Stimulated activated memory B cell treated with anti-CD40 and anti-IgM and Interleukin-4, amounts not matched to agents 10 μg/mL and 1 μg/mL and 100 μg/mL, for 72 hours (primary cell): ENCODE measurements at regions not wholly inside any gene's neighbourhood (a gene's known extent, or its start where the extent isn't known, plus 50 kb on each side); places are given as distances from the start of the nearest gene placed in this dataset.
"Not testable (repeated sequence)": the region's sequence is repeated elsewhere in the genome, so short reads cannot be mapped to it uniquely, and the experiment has no call there.

Source experiments
- ATAC-seq: fragments of 150-1000 bp; cut with Tn5 transposase; 2 replicates; pipeline ENCODE4 v1.10.0; 2021
- H3K27ac Mint-ChIP-seq: one replicate; pipeline ENCODE4 v1.8.0; 2022; ENCODE audit warnings: mild to moderate bottlenecking, mixed read lengths
- H3K27me3 Mint-ChIP-seq: one replicate; pipeline ENCODE4 v1.8.0; 2022; ENCODE audit warnings: mixed read lengths
- H3K36me3 Mint-ChIP-seq: one replicate; pipeline ENCODE4 v1.8.0; 2022; ENCODE audit warnings: mixed read lengths
- H3K4me1 Mint-ChIP-seq: one replicate; pipeline ENCODE4 v1.8.0; 2022; ENCODE audit warnings: mixed read lengths
- H3K4me3 Mint-ChIP-seq: one replicate; pipeline ENCODE4 v1.8.0; 2022; ENCODE audit warnings: mild to moderate bottlenecking, moderate library complexity, mixed read lengths
- H3K9me3 Mint-ChIP-seq: one replicate; pipeline ENCODE4 v1.8.0; 2022; ENCODE audit warnings: mixed read lengths

- Mint-ChIP-seq H3K4me1 (no peaks in the 10 kb centered on the region), H3K4me3 (no peak overlapping the region), H3K36me3 (no peaks in the 10 kb centered on the region), H3K27me3 (no peaks in the 10 kb centered on the region), H3K9me3 (no peaks in the 10 kb centered on the region), H3K27ac (no peak overlapping the region)
- ATAC-seq, result no peak
These were observed 51.5 kb downstream of the CRPPA start for GRCh38 chr7:16369855-16370254.

GRCh38 chr7:16369309-16369708, 52.0 kb downstream of the CRPPA start:
- H3K4me1 Mint-ChIP-seq, result not testable (repeated sequence)

GRCh38 chr7:16368885-16369284, 52.5 kb downstream of the CRPPA start:
- Mint-ChIP-seq H3K4me1 (no peaks in the 10 kb centered on the region), H3K36me3 (no peaks in the 10 kb centered on the region), H3K27me3 (no peaks in the 10 kb centered on the region), H3K4me3 (no peak overlapping the region), H3K9me3 (no peaks in the 10 kb centered on the region), H3K27ac (no peak overlapping the region)
- no peak for ATAC-seq

More at GRCh38 chr7:16369309-16369708, 52.0 kb downstream of the CRPPA start:
- H3K36me3 Mint-ChIP-seq, H3K9me3 Mint-ChIP-seq, ATAC-seq, H3K27me3 Mint-ChIP-seq, H3K4me3 Mint-ChIP-seq, H3K27ac Mint-ChIP-seq: not testable (repeated sequence)

DNA sequence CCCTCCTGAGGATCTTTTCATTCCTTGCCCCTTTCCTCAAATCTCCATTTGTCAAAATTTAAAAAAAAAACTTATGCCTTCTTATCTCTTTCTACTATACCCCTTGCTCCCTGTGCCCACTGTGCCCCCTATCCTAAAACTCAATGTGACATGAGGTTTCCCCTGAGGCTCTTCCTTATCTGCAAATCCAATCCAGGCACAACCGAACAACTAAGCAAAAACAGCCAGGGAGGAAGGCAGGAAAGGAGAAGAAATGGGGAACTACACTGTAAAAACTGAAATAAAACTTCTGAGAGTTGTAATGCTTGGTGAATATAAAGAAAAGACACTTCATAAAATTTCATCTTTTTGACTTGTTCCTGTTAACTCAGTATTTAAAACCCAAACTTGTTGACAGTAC, 54.2 kb downstream of the CRPPA start:
- Mint-ChIP-seq H3K9me3 (no peaks in the 10 kb centered on the region), H3K36me3 (no peaks in the 10 kb centered on the region), H3K4me3 (no peak overlapping the region), H3K27me3 (no peaks in the 10 kb centered on the region), H3K27ac (no peak overlapping the region), H3K4me1 (no peaks in the 10 kb centered on the region)
- ATAC-seq, result no peak

- H3K27me3 Mint-ChIP-seq, result no peaks in the 10 kb centered on the region
- H3K4me3 Mint-ChIP-seq, result no peak overlapping the region
- H3K36me3 Mint-ChIP-seq, result no peaks in the 10 kb centered on the region
- H3K27ac Mint-ChIP-seq, result no peak overlapping the region
- H3K9me3 Mint-ChIP-seq, result no peaks in the 10 kb centered on the region
- no peaks in the 10 kb centered on the region for H3K4me1 Mint-ChIP-seq
- no peak for ATAC-seq
These were observed 55.4 kb downstream of the CRPPA start for GRCh38 chr7:16365952-16366351.

GRCh38 chr7:16365177-16365576, 56.2 kb downstream of the CRPPA start:
- ATAC-seq, result no peak
- H3K9me3 Mint-ChIP-seq, result no peaks in the 10 kb centered on the region
- no peaks in the 10 kb centered on the region for H3K4me1 Mint-ChIP-seq
- no peaks in the 10 kb centered on the region for H3K27me3 Mint-ChIP-seq
- no peak overlapping the region for H3K27ac Mint-ChIP-seq
- H3K4me3 Mint-ChIP-seq, result no peak overlapping the region
- no peaks in the 10 kb centered on the region for H3K36me3 Mint-ChIP-seq

DNA sequence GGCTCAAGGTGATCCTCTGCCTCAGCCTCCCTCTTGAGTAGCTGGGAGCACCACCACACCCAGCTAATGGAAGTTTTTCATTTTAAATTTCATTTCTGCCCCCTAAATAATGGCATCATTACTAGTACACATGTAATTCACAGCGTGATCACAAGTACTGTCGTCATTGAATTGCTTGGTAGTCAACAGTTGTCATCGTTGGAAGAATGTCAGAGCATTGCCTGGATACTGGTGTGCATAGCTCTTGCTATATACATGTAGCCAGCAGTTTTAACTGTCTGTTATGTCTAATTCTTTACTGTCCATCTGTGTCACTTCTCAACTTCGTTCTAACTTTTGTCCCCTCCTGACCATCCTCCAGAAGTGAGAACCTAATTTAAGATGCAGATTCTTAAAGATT, 62.1 kb downstream of the CRPPA start:
- Mint-ChIP-seq H3K27me3 (no peaks in the 10 kb centered on the region), H3K9me3 (no peaks in the 10 kb centered on the region), H3K36me3 (no peaks in the 10 kb centered on the region), H3K4me3 (no peak overlapping the region), H3K27ac (no peak overlapping the region), H3K4me1 (no peaks in the 10 kb centered on the region)
- ATAC-seq, result no peak

DNA sequence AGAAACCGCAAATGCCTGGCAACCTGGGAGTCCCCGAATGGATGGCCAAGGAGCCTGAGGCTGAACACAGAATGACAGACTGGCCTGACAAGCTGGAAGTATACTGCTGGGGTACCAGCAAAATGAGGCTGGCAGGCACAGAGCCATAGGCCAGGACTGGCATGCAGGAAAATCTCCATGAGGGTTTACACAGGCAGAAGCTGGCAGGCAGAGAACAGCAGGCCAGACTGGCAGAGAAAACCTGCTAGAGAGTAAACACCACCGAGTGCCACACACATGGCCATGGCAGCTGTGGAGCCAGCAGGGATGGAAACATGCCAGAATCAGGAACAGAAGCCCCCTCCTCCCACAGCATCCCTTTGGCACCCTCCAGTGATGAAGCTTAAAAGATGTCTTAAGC, 63.4 kb downstream of the CRPPA start:
- ATAC-seq, result peak; percentile 12
- no peak overlapping the region for H3K27ac Mint-ChIP-seq

GRCh38 chr7:16357474-16357873, 63.9 kb downstream of the CRPPA start:
- Mint-ChIP-seq H3K4me3 (no peak overlapping the region), H3K4me1 (no peaks in the 10 kb centered on the region), H3K27me3 (no peaks in the 10 kb centered on the region), H3K36me3 (no peaks in the 10 kb centered on the region), H3K27ac (no peak overlapping the region), H3K9me3 (no peaks in the 10 kb centered on the region)
- ATAC-seq, result no peak

More for the DNA sequence above, 63.4 kb downstream of the CRPPA start:
- H3K27me3 Mint-ChIP-seq, result no peaks in the 10 kb centered on the region
- H3K36me3 Mint-ChIP-seq, result no peaks in the 10 kb centered on the region
- H3K4me1 Mint-ChIP-seq, result no peaks in the 10 kb centered on the region
- H3K9me3 Mint-ChIP-seq, result no peaks in the 10 kb centered on the region
- H3K4me3 Mint-ChIP-seq, result no peak overlapping the region

GRCh38 chr7:16356301-16356958, 64.9 kb downstream of the CRPPA start:
- no peak overlapping the region for H3K4me3 Mint-ChIP-seq
- H3K4me1 Mint-ChIP-seq, result no peaks in the 10 kb centered on the region
- ATAC-seq, result no peak
- H3K9me3 Mint-ChIP-seq, result peaks cover 3% of the 10 kb centered on the region
- no peak overlapping the region for H3K27ac Mint-ChIP-seq
- peaks cover 2% of the 10 kb centered on the region for H3K36me3 Mint-ChIP-seq
- H3K27me3 Mint-ChIP-seq, result no peaks in the 10 kb centered on the region

GRCh38 chr7:16354573-16354972, 66.8 kb downstream of the CRPPA start:
- no peak overlapping the region for H3K27ac Mint-ChIP-seq
- no peak overlapping the region for H3K4me3 Mint-ChIP-seq
- no peaks in the 10 kb centered on the region for H3K27me3 Mint-ChIP-seq
- H3K9me3 Mint-ChIP-seq, result peaks cover 14% of the 10 kb centered on the region
- H3K4me1 Mint-ChIP-seq, result no peaks in the 10 kb centered on the region
- H3K36me3 Mint-ChIP-seq, result peaks cover 11% of the 10 kb centered on the region
- ATAC-seq, result no peak

- ATAC-seq, result no peak
- Mint-ChIP-seq H3K4me1 (no peaks in the 10 kb centered on the region), H3K9me3 (peaks cover 20% of the 10 kb centered on the region), H3K4me3 (no peak overlapping the region), H3K27me3 (no peaks in the 10 kb centered on the region), H3K36me3 (peaks cover 17% of the 10 kb centered on the region), H3K27ac (no peak overlapping the region)
These were observed 68.1 kb downstream of the CRPPA start for GRCh38 chr7:16353226-16353625.

- peaks cover 20% of the 10 kb centered on the region for H3K9me3 Mint-ChIP-seq
- H3K4me3 Mint-ChIP-seq, result no peak overlapping the region
- H3K27ac Mint-ChIP-seq, result no peak overlapping the region
- peaks cover 17% of the 10 kb centered on the region for H3K36me3 Mint-ChIP-seq
- no peaks in the 10 kb centered on the region for H3K4me1 Mint-ChIP-seq
- no peaks in the 10 kb centered on the region for H3K27me3 Mint-ChIP-seq
- ATAC-seq, result no peak
These were observed 70.7 kb downstream of the CRPPA start for GRCh38 chr7:16350634-16351033.

DNA sequence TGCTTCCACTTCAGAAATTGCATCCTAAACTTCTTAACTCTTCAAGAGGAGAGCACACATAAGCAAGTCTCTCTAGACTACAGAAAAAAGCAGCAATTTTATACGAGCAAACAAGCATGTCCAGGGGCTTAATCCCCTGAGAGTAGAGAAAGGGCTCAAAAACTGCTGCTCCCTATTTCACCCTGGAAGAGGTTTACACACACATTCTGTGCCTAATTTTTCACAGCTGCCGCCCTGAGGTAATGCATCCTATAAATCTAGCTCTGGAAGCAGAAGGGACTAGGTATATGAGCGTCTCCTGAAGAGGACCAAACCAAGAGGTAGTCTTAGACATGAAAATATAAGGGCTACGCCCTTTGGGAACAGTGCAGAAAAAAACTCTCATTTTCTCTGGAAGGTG, 73.1 kb downstream of the CRPPA start:
- Mint-ChIP-seq H3K4me3 (no peak overlapping the region), H3K27ac (no peak overlapping the region), H3K4me1 (no peaks in the 10 kb centered on the region), H3K27me3 (no peaks in the 10 kb centered on the region), H3K36me3 (peaks cover 17% of the 10 kb centered on the region), H3K9me3 (peaks cover 31% of the 10 kb centered on the region)
- ATAC-seq, result no peak

- no peaks in the 10 kb centered on the region for H3K27me3 Mint-ChIP-seq
- H3K36me3 Mint-ChIP-seq, result peaks cover 17% of the 10 kb centered on the region
- H3K27ac Mint-ChIP-seq, result no peak overlapping the region
- no peak for ATAC-seq
- H3K4me3 Mint-ChIP-seq, result no peak overlapping the region
- peaks cover 31% of the 10 kb centered on the region for H3K9me3 Mint-ChIP-seq
- no peaks in the 10 kb centered on the region for H3K4me1 Mint-ChIP-seq
These were observed 73.5 kb downstream of the CRPPA start for GRCh38 chr7:16347827-16348192.

GRCh38 chr7:16347066-16347826, 74.1 kb downstream of the CRPPA start:
- Mint-ChIP-seq H3K9me3 (peaks cover 31% of the 10 kb centered on the region), H3K4me1 (no peaks in the 10 kb centered on the region), H3K36me3 (peaks cover 17% of the 10 kb centered on the region), H3K27me3 (no peaks in the 10 kb centered on the region), H3K4me3 (no peak overlapping the region), H3K27ac (no peak overlapping the region)
- no peak for ATAC-seq
